ENCODE measurements at regions not wholly inside any gene's neighbourhood (a gene's known extent, or its start where the extent isn't known, plus 50 kb on each side); places are given as distances from the start of the nearest gene placed in this dataset.

DNA sequence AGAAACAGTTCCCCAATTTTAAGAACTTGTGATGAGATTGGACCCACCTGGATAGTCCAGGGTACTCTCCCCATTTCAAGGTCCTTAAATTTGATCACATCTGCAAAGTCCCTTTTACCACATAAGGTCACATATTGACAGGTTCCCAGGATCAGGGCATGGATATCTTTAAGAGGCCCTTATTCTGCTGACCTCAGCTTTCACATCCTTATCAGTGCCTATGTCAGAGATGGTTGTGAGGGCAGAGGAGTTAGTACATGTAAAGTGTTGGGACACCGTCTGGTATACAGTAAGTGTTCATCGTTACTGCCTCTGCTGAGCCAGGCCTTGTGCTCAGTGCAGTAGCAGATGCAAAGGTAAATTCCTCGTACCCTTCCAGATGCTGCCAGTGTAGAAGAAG is 375.4 kb upstream of the ASIC2 start:
- Mint-ChIP-seq H3K4me1 (peaks cover 12% of the 10 kb centered on the region), H3K4me3 (no peak overlapping the region), H3K36me3 (ENCODE audit: low read depth) (no peaks in the 10 kb centered on the region), H3K27ac (no peak overlapping the region), H3K9me3 (no peaks in the 10 kb centered on the region), H3K27me3 (no peaks in the 10 kb centered on the region)
- intact Hi-C loops (cut with micrococcal nuclease), result no loop called here
- DNase-seq (no peak), ATAC-seq (ENCODE audit: low read depth) (no peak)
- TF ChIP-seq, protein P1, sequence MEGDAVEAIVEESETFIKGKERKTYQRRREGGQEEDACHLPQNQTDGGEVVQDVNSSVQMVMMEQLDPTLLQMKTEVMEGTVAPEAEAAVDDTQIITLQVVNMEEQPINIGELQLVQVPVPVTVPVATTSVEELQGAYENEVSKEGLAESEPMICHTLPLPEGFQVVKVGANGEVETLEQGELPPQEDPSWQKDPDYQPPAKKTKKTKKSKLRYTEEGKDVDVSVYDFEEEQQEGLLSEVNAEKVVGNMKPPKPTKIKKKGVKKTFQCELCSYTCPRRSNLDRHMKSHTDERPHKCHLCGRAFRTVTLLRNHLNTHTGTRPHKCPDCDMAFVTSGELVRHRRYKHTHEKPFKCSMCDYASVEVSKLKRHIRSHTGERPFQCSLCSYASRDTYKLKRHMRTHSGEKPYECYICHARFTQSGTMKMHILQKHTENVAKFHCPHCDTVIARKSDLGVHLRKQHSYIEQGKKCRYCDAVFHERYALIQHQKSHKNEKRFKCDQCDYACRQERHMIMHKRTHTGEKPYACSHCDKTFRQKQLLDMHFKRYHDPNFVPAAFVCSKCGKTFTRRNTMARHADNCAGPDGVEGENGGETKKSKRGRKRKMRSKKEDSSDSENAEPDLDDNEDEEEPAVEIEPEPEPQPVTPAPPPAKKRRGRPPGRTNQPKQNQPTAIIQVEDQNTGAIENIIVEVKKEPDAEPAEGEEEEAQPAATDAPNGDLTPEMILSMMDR (IDR thresholded peaks at IDR 0.05), result no peak
- ChIA-PET CTCF (no interaction called here), POLR2A (interaction anchor here (0.7 kb wide), 1 partner anchor 150 kb away, joined by 13 read pairs; no protein-coding TSS in a partner anchor)

DNA sequence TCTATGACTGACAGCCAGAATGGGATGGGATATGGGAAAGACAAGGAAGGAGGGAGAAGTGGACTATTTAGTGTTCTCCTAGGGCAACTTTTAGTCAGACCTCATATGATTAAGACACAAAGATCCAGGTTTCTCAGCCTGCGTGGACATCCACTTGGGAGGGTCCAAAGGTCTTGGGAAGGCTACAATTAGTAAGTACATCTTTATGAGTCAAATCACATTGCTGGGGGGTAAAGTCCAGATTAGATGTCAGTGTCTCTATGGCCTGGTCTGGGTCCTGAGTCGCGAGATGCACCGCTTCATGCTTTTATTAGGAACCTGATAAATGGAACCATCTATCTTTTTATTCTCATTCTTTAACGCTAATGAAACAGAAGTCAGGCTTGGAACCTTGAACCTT is 378.4 kb upstream of the ASIC2 start:
- H3K27me3 Mint-ChIP-seq, result peaks cover 2% of the 10 kb centered on the region
- H3K9me3 Mint-ChIP-seq, result no peaks in the 10 kb centered on the region
- no peak overlapping the region for H3K4me3 Mint-ChIP-seq
- intact Hi-C loops (cut with micrococcal nuclease), result no loop called here
- ATAC-seq (ENCODE audit: low read depth) (no peak), DNase-seq (no peak)
- no peaks in the 10 kb centered on the region for H3K36me3 Mint-ChIP-seq (ENCODE audit: low read depth)
- ChIA-PET POLR2A (no interaction called here), CTCF (no interaction called here)
- no peak overlapping the region for H3K27ac Mint-ChIP-seq
- TF ChIP-seq, protein P1 (IDR thresholded peaks at IDR 0.05), result no peak
- H3K4me1 Mint-ChIP-seq, result peaks cover 12% of the 10 kb centered on the region

DNA sequence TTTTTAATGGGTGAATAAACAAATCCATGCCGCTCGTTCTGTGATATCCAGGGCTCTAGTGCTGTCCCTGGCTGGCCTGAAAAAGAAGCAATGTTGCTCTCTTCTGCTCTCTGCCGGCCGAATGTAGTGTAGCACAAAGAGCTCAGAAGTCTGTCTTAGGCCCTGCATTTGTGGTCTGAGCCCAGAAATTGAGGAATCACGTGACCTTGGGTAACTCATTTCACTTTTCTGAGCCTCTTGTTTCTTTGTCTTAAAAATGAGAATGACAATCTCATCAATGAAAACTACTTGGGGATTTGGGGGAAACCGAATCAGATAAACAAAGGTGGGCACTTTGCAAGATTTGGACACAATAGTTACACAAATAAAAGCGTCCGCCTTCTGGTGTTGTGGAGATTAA is 381.6 kb upstream of the ASIC2 start:
- CTCF ChIA-PET, result interaction anchor here (1.0 to 1.4 kb wide), 3 partner anchors 21 to 156 kb away, joined by 4 to 5 read pairs (median 4); no protein-coding TSS in a partner anchor
- DNase-seq, result no peak

DNA sequence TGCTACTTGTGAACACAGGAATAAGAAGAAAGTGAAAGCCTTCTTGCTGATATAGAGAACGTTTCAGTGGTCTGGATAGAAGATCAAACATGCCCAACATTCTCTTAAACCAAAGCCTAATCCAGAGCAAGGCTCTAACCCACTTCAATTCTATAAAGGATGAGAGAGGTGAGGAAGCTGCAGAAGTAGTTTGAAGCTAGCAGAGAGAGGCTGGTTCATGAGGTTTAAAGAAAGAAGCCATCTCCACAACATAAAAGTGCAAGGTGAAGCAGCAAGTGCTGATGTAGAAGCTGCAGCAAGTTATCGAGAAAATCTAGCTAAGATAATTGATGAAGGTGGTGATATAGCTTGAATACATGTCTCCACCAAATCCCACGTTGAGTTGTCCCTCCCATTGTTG is 383.3 kb upstream of the ASIC2 start:
- intact Hi-C loops (cut with micrococcal nuclease), result no loop called here
- TF ChIP-seq, protein P1 (IDR thresholded peaks at IDR 0.05), result no peak
- H3K4me3 Mint-ChIP-seq, result no peak overlapping the region
- no peak overlapping the region for H3K27ac Mint-ChIP-seq
- no peaks in the 10 kb centered on the region for H3K9me3 Mint-ChIP-seq
- no peaks in the 10 kb centered on the region for H3K36me3 Mint-ChIP-seq (ENCODE audit: low read depth)
- H3K4me1 Mint-ChIP-seq, result no peaks in the 10 kb centered on the region
- DNase-seq, result no peak
- H3K27me3 Mint-ChIP-seq, result peaks cover 2% of the 10 kb centered on the region
- ChIA-PET CTCF (no interaction called here), POLR2A (no interaction called here)
- no peak for ATAC-seq (ENCODE audit: low read depth)

More for the DNA sequence above, 381.6 kb upstream of the ASIC2 start:
- Mint-ChIP-seq H3K4me3 (no peak overlapping the region), H3K9me3 (no peaks in the 10 kb centered on the region), H3K27ac (no peak overlapping the region), H3K4me1 (no peaks in the 10 kb centered on the region), H3K36me3 (ENCODE audit: low read depth) (no peaks in the 10 kb centered on the region), H3K27me3 (peaks cover 2% of the 10 kb centered on the region)
- POLR2A ChIA-PET, result no interaction called here
- intact Hi-C loops (cut with micrococcal nuclease), result loop anchor here (1.0 kb wide), 1 partner anchor 154 kb away; no protein-coding TSS in a partner anchor
- ATAC-seq (ENCODE audit: low read depth), result peak; percentile 54
- TF ChIP-seq, protein P1 (IDR thresholded peaks at IDR 0.05), result no peak

DNA sequence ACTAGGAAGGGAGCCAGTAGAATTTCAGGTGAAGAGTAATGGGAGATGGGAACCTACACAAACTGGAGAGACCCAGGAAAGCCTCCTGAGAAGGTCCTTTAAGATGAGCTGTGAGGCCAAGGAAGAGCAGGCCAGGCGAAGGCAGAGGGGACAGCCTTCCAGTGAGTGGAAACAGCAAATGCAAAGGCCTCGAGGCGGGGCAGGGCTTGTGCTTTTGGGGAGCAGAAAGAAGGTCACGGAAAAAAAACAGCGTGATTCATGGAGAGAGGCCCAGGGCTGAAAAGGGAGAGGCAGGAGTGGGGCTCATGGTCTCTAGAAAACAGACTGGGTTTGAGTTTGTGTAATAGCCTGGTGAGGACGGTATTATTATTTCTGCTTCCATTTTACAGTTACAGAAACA is 386.5 kb upstream of the ASIC2 start:
- H3K4me1 Mint-ChIP-seq, result no peaks in the 10 kb centered on the region
- POLR2A ChIA-PET, result no interaction called here
- DNase-seq (no peak), ATAC-seq (ENCODE audit: low read depth) (no peak)
- no peak overlapping the region for H3K27ac Mint-ChIP-seq
- H3K36me3 Mint-ChIP-seq (ENCODE audit: low read depth), result no peaks in the 10 kb centered on the region
- intact Hi-C loops (cut with micrococcal nuclease), result no loop called here
- TF ChIP-seq, protein P1 (IDR thresholded peaks at IDR 0.05), result no peak
- H3K9me3 Mint-ChIP-seq, result no peaks in the 10 kb centered on the region
- CTCF ChIA-PET, result no interaction called here
- no peaks in the 10 kb centered on the region for H3K27me3 Mint-ChIP-seq
- H3K4me3 Mint-ChIP-seq, result no peak overlapping the region

Measured in activated B cell treated with CpG ODN at 0.5 μM for 24 hours (primary cell).